ENCODE measurements at regions not wholly inside any gene's neighbourhood (a gene's known extent, or its start where the extent isn't known, plus 50 kb on each side); places are given as distances from the start of the nearest gene placed in this dataset.

DNA sequence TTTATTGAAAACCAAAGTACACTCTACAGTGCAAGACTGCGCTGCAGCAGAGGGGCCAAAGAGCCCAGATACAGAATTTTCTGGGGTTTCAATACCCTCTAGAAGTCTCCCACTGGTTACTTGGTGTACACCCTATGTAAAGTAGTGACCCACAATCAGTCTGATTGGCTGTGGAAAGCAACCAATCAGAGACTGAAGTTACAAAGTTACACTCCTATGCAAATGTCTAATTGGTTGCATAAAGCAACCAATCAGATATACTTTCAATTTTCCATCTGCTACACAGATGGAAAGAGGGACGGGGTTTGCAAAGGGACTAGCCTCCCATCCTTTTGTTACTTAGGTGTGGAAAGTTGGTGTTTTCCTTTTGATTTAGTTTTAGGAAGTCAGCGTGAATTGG is 198.9 kb upstream of the SH3BP4 start:
- no peak for DNase-seq (ENCODE audit: low spot score)
- TF ChIP-seq, protein P1, sequence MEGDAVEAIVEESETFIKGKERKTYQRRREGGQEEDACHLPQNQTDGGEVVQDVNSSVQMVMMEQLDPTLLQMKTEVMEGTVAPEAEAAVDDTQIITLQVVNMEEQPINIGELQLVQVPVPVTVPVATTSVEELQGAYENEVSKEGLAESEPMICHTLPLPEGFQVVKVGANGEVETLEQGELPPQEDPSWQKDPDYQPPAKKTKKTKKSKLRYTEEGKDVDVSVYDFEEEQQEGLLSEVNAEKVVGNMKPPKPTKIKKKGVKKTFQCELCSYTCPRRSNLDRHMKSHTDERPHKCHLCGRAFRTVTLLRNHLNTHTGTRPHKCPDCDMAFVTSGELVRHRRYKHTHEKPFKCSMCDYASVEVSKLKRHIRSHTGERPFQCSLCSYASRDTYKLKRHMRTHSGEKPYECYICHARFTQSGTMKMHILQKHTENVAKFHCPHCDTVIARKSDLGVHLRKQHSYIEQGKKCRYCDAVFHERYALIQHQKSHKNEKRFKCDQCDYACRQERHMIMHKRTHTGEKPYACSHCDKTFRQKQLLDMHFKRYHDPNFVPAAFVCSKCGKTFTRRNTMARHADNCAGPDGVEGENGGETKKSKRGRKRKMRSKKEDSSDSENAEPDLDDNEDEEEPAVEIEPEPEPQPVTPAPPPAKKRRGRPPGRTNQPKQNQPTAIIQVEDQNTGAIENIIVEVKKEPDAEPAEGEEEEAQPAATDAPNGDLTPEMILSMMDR (IDR thresholded peaks at IDR 0.05), result no peak
- Histone ChIP-seq H3K27me3 (no peaks in the 10 kb centered on the region), H3K36me3 (no peaks in the 10 kb centered on the region), H3K4me3 (no peak overlapping the region), H3K9me3 (no peaks in the 10 kb centered on the region), H3K4me1 (no peaks in the 10 kb centered on the region), H3K27ac (no peak overlapping the region)

DNA sequence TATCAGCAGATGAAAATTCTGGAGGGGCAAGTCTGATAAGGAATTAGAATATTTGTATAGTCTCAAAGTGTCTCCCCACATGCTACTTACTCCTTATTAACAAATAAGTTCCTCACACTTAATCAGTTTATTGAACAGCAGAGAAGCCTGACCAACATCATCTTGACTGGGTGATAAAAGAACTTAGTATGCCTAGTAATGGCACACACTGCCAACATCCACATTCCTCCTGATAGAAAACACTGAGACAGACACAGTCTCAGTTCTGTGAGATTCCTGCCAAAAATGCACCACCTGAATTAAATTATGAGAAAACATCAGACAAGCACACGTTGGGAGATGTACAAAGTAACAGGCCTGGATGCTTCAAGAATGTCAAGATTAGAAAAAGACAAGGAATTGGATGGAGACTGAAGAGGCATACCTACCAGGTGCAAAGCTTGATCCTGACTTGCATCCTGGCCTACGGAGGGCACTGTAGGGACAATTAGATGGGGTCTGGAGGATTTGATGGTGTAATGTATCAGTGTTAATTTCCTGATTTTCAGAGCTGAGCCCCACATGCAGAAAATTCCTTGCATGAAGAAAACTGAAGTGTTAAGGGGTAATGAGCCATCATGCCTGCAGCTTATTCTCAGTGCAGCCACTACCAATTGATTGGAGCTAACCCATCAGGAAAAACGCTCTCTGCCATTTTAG is 200.4 kb upstream of the SH3BP4 start:
- Histone ChIP-seq H3K4me1 (no peaks in the 10 kb centered on the region), H3K36me3 (no peaks in the 10 kb centered on the region), H3K27ac (no peak overlapping the region), H3K4me3 (no peak overlapping the region), H3K27me3 (no peaks in the 10 kb centered on the region), H3K9me3 (no peaks in the 10 kb centered on the region)
- DNase-seq (ENCODE audit: low spot score), result no peak
- TF ChIP-seq, protein P1 (IDR thresholded peaks at IDR 0.05), result no peak

DNA sequence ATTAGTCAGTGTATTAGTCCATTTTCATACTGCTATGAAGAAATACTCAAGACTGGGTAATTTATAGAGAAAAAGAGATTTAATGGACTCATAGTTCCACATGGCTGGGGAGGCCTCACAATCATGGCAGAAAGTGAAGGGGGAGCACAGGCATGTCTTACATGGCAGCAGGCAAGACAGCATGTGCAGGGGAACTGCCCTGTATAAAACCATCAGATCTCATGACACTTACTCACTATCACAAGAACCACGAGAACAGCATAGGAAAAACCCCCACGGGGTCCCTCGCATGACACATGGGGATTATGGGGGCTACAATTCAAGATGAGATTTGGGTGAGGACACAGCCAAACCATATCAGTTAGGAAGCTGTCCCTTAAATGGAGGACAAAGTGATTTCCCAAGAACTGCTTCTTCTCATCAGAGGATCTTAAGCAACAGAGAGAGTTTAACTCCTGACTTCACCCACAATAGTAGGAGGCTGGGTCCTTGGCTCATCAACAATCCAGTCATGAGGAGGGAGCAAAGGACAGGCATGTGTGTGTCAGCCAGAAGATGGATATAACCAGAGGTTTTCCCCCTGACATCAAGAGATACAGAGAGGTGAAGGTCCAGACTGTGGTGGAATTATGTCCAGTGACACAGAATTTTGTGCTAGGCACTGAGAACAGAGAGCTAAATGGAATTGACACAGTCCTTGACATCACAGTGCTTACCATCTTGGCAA is 203.8 kb upstream of the SH3BP4 start:
- no peak for DNase-seq (ENCODE audit: low spot score)
- Histone ChIP-seq H3K4me3 (no peak overlapping the region), H3K36me3 (no peaks in the 10 kb centered on the region), H3K9me3 (no peaks in the 10 kb centered on the region), H3K27me3 (no peaks in the 10 kb centered on the region), H3K27ac (no peak overlapping the region), H3K4me1 (no peaks in the 10 kb centered on the region)
- TF ChIP-seq, protein P1 (IDR thresholded peaks at IDR 0.05), result no peak

DNA sequence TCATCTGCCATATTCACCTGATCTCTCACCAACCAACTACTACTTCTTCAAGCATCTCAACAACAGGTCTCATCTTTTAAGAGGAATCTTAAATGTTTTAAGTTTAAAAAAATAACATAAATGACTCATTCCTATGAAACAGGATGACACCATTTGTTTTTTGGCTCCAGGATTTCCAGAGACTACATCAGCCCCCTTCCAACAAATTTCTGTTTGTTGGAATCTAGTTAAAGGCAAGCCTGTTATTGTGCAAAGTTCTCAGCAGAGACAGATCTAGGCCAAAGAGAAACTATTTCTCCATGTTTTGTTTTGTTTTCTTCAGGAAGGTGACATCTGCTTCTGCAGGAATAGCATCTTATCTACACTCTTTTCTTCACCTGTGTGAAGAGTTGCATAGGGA is 204.8 kb upstream of the SH3BP4 start:
- H3K4me3 ChIP-seq, result no peak overlapping the region
- no peak for DNase-seq (ENCODE audit: low spot score)
- no peaks in the 10 kb centered on the region for H3K36me3 ChIP-seq
- TF ChIP-seq, protein P1 (IDR thresholded peaks at IDR 0.05), result no peak
- no peaks in the 10 kb centered on the region for H3K4me1 ChIP-seq
- H3K27me3 ChIP-seq, result no peaks in the 10 kb centered on the region
- H3K9me3 ChIP-seq, result no peaks in the 10 kb centered on the region
- H3K27ac ChIP-seq, result no peak overlapping the region

DNA sequence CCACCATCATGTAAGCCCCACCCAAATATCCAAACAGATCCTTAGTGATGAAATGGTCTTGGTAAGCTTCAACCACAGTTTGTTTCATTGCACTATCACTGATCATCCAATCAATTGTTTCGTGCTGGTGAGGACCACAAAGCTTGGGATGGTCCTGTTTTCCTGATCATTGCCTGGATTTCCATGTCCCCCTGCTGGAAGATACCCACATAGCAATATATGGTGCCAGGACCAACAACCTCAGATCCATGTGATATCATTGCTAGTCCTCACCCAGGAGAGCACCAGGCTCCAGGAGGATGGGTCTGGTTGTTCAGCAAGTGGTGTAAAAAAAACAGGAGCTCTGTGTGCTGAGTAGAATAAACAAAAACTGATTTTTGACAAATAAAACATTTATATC is 206.5 kb upstream of the SH3BP4 start:
- Histone ChIP-seq H3K9me3 (no peaks in the 10 kb centered on the region), H3K36me3 (no peaks in the 10 kb centered on the region), H3K27me3 (no peaks in the 10 kb centered on the region), H3K4me1 (no peaks in the 10 kb centered on the region), H3K27ac (no peak overlapping the region), H3K4me3 (no peak overlapping the region)
- TF ChIP-seq, protein P1 (IDR thresholded peaks at IDR 0.05), result no peak
- DNase-seq (ENCODE audit: low spot score), result no peak

Data from right atrium auricular region (tissue), 2 donors.